ENCODE measurements at regions not wholly inside any gene's neighbourhood (a gene's known extent, or its start where the extent isn't known, plus 50 kb on each side); places are given as distances from the start of the nearest gene placed in this dataset.

DNA sequence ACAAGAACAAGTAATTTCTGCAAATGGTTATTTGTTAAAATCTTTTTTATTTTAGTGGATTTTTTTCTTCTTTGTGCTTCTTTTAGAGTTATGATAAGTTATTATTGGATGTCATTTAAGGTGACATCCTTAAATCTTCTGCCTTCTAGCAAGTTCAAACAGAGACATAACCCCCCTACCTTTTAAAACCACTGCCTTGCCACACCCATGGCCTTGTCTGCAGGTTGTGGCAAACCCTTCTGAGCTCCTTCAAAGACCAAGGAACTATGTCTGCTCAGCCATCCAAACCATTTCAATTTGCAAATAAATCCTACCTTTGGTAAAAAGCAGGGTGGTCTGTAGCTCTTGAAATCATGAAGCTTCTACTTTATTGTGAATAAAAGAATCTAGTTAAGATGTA, 241.6 kb downstream of the FAM76B start:
- Histone ChIP-seq H3K27ac (ENCODE audit: low read length) (no peak overlapping the region), H4K20me1 (ENCODE audit: insufficient read depth, low read depth, low read length) (no peaks in the 10 kb centered on the region), H3K9me3 (ENCODE audit: low read length) (no peaks in the 10 kb centered on the region), H3K4me3 (ENCODE audit: low read length) (no peak overlapping the region), H3K4me1 (ENCODE audit: low read length) (no peaks in the 10 kb centered on the region), H3K4me2 (ENCODE audit: low read depth, low read length, poor library complexity, severe bottlenecking) (no peak overlapping the region), H3K9ac (ENCODE audit: low read length) (no peak overlapping the region), H3K27me3 (ENCODE audit: low read length) (no peaks in the 10 kb centered on the region), H2AFZ (ENCODE audit: low read length) (no peak overlapping the region), H3K79me2 (ENCODE audit: low read length) (no peaks in the 10 kb centered on the region), H3K9me2 (replicated peaks; ENCODE audit: insufficient read depth, low read length) (no peaks in the 10 kb centered on the region), H3K36me3 (ENCODE audit: insufficient read depth, low read length) (no peaks in the 10 kb centered on the region)
- DNase-seq = no peak

DNA sequence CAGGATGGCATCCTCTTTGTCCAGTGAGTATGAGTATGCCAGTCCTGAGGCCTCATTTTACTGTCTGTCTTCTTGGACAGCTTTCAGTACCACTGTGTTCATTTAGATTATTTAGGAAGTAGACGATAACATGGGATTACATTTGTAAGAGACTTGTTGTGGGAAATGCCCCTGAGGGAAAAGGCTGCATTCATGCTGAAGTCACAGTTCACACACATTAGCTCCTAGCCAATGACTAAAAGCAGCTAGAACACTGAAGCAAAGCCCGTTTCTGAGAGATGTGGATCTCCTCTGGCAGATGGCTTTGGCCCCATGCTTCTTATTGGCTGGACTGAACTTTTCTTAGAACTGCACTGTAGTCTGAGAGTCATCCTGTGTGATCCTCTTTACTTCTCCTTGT, 242.4 kb downstream of the FAM76B start:
- no peaks in the 10 kb centered on the region for H3K79me2 ChIP-seq (ENCODE audit: low read length)
- no peak overlapping the region for H3K4me2 ChIP-seq (ENCODE audit: low read depth, low read length, poor library complexity, severe bottlenecking)
- no peaks in the 10 kb centered on the region for H3K4me1 ChIP-seq (ENCODE audit: low read length)
- H4K20me1 ChIP-seq (ENCODE audit: insufficient read depth, low read depth, low read length) = no peaks in the 10 kb centered on the region
- H2AFZ ChIP-seq (ENCODE audit: low read length) = no peak overlapping the region
- H3K9ac ChIP-seq (ENCODE audit: low read length) = no peak overlapping the region
- DNase-seq = no peak
- H3K4me3 ChIP-seq (ENCODE audit: low read length) = no peak overlapping the region
- H3K36me3 ChIP-seq (ENCODE audit: insufficient read depth, low read length) = no peaks in the 10 kb centered on the region
- no peak overlapping the region for H3K27ac ChIP-seq (ENCODE audit: low read length)
- no peaks in the 10 kb centered on the region for H3K9me3 ChIP-seq (ENCODE audit: low read length)
- no peaks in the 10 kb centered on the region for H3K27me3 ChIP-seq (ENCODE audit: low read length)
- no peaks in the 10 kb centered on the region for H3K9me2 ChIP-seq (replicated peaks; ENCODE audit: insufficient read depth, low read length)

DNA sequence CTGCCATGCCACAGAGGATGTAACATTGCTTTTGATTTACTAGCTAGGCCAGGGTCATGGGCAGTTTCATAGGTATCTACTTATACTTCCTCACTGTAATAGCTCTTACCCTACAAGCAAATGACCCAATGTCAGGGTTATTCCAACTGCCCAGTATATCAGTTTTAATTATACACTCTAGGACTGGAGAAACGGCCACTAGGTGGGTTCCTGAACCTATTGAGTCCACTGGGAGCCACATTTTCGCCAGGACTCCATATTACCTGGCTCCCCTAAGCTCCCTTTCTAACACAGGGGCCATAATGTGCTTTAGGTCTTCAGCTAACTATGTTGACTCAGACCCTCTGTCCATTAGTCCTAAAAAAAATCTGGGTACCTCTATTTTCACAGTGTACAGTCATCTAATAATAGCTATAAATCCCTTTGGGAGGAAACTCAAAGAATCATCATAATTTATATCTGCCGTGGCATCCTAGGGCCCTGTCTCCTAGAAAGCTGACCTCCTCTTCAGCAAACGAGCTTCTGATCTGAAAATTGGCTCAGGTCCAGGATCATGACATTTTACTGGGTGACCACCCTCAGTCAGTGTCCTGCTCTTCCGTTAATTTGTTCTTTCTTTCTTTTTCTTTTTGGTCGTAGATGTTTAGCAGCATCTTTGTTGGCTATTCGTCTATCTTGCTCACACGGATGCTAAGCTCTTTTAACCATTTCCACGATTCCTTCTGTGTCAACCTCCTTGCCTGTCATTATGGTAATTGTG, 244.3 kb downstream of the FAM76B start:
- H3K9me3 ChIP-seq (ENCODE audit: low read length) = no peaks in the 10 kb centered on the region
- H3K79me2 ChIP-seq (ENCODE audit: low read length) = no peaks in the 10 kb centered on the region
- H3K27ac ChIP-seq (ENCODE audit: low read length) = no peak overlapping the region
- no peak overlapping the region for H3K4me2 ChIP-seq (ENCODE audit: low read depth, low read length, poor library complexity, severe bottlenecking)
- H3K4me1 ChIP-seq (ENCODE audit: low read length) = no peaks in the 10 kb centered on the region
- H3K27me3 ChIP-seq (ENCODE audit: low read length) = no peaks in the 10 kb centered on the region
- H4K20me1 ChIP-seq (ENCODE audit: insufficient read depth, low read depth, low read length) = no peaks in the 10 kb centered on the region
- no peaks in the 10 kb centered on the region for H3K9me2 ChIP-seq (replicated peaks; ENCODE audit: insufficient read depth, low read length)
- no peak overlapping the region for H3K9ac ChIP-seq (ENCODE audit: low read length)
- peak; percentile 58 for DNase-seq
- no peak overlapping the region for H3K4me3 ChIP-seq (ENCODE audit: low read length)
- no peaks in the 10 kb centered on the region for H3K36me3 ChIP-seq (ENCODE audit: insufficient read depth, low read length)
- H2AFZ ChIP-seq (ENCODE audit: low read length) = no peak overlapping the region

DNA sequence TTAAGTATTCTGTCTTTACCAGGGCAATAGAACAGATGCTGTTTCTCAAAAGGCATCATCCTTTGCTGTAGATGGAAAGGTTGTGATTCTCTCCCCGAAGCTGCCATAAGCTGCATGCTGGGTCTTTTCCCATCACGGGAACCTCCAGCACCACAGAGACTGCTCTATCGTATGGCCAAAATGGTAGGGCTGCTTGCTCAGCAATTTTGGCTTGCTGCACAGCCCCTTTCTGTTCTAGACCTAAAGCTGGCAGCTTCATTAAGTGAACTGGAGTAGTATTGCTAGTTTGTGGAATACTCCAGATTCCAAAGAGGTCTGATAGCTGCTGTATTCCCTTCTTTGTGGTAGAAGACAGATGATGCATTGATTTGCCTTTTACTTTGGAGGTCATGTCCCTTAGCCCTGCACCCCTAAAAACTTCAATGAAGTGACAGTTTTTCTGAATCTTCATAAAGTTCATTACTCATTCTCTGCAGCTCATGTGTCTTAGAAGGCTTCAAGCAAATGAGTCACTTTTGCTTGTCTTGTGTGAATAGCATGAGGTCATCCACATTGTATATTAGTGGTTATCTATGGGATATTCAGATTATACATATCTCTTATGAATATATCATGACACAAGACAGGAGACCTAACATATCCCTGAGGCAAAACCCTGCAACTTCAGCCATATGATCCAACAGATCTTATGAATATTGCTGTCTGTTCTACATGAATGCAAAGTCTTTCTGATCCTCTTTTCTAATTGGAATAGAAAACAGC, 245.3 kb downstream of the FAM76B start:
- H3K4me2 ChIP-seq (ENCODE audit: low read depth, low read length, poor library complexity, severe bottlenecking) = no peak overlapping the region
- H3K79me2 ChIP-seq (ENCODE audit: low read length) = no peaks in the 10 kb centered on the region
- no peak overlapping the region for H3K27ac ChIP-seq (ENCODE audit: low read length)
- no peak for DNase-seq
- H3K9me2 ChIP-seq (replicated peaks; ENCODE audit: insufficient read depth, low read length) = no peaks in the 10 kb centered on the region
- no peaks in the 10 kb centered on the region for H3K36me3 ChIP-seq (ENCODE audit: insufficient read depth, low read length)
- no peaks in the 10 kb centered on the region for H4K20me1 ChIP-seq (ENCODE audit: insufficient read depth, low read depth, low read length)
- H3K9me3 ChIP-seq (ENCODE audit: low read length) = no peaks in the 10 kb centered on the region
- H3K9ac ChIP-seq (ENCODE audit: low read length) = no peak overlapping the region
- H3K4me3 ChIP-seq (ENCODE audit: low read length) = no peak overlapping the region
- no peaks in the 10 kb centered on the region for H3K27me3 ChIP-seq (ENCODE audit: low read length)
- H2AFZ ChIP-seq (ENCODE audit: low read length) = no peak overlapping the region
- no peaks in the 10 kb centered on the region for H3K4me1 ChIP-seq (ENCODE audit: low read length)

DNA sequence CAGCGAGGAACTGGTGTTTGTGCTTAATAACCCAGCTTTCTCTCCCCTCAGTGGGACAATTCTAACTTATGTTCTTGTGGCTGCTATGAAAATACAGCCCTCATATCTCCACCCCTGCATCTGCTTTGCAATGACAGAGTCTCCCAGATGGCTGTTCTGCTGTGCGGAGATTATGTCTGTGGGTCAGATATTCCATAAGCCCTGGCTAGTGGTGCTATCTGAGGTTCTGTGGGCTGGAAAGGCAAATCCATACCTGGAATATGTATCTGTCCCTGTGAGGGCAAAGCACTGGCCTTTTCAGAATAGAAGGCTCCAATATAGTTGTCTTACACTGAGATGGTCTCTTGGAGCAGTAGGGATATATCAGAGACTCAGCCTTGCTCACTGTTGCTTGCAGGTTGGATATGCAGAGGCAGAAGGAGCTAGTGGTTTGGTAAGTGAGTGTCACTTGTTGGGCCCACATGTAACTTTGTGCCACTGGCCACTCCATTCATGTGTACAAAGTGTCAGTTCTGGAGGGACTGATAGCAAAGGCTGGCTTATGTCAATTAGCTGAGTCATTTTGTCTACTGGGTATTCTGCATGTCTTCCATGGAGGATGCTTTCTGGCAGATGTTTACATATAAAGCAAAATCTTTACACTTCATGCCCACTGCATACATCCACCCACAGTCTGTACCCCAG, 246.6 kb downstream of the FAM76B start:
- H3K4me1 ChIP-seq (ENCODE audit: low read length) = no peaks in the 10 kb centered on the region
- no peak overlapping the region for H3K4me2 ChIP-seq (ENCODE audit: low read depth, low read length, poor library complexity, severe bottlenecking)
- H3K9me3 ChIP-seq (ENCODE audit: low read length) = no peaks in the 10 kb centered on the region
- no peak overlapping the region for H3K4me3 ChIP-seq (ENCODE audit: low read length)
- H3K27ac ChIP-seq (ENCODE audit: low read length) = no peak overlapping the region
- H3K79me2 ChIP-seq (ENCODE audit: low read length) = no peaks in the 10 kb centered on the region
- H3K27me3 ChIP-seq (ENCODE audit: low read length) = no peaks in the 10 kb centered on the region
- H3K9me2 ChIP-seq (replicated peaks; ENCODE audit: insufficient read depth, low read length) = no peaks in the 10 kb centered on the region
- no peak overlapping the region for H2AFZ ChIP-seq (ENCODE audit: low read length)
- no peaks in the 10 kb centered on the region for H3K36me3 ChIP-seq (ENCODE audit: insufficient read depth, low read length)
- H3K9ac ChIP-seq (ENCODE audit: low read length) = no peak overlapping the region
- DNase-seq = no peak
- no peaks in the 10 kb centered on the region for H4K20me1 ChIP-seq (ENCODE audit: insufficient read depth, low read depth, low read length)

DNA sequence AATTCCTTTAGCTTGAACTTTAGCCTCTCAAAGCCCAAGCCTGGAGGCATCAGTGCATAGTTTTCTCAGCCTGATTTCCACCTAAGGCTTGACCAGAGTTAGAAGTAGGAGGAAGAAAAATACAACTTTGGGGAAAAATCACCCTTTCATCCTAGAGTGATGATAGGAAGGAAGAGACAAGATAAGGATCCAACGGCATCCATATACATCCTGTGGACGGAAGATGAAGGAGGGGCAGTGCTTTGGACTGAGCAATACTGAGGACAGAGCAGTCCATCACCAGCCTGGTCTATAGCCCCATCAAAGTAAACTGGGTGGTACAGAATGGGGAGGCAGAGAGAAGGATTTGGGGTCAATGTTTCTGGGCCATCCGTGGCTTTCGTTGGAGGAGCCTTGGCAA, 247.9 kb downstream of the FAM76B start:
- Histone ChIP-seq H2AFZ (ENCODE audit: low read length) (no peak overlapping the region), H3K27ac (ENCODE audit: low read length) (no peak overlapping the region), H3K9me2 (replicated peaks; ENCODE audit: insufficient read depth, low read length) (no peaks in the 10 kb centered on the region), H3K4me1 (ENCODE audit: low read length) (no peaks in the 10 kb centered on the region), H3K79me2 (ENCODE audit: low read length) (no peaks in the 10 kb centered on the region), H3K9me3 (ENCODE audit: low read length) (no peaks in the 10 kb centered on the region), H3K27me3 (ENCODE audit: low read length) (no peaks in the 10 kb centered on the region), H3K9ac (ENCODE audit: low read length) (no peak overlapping the region), H3K36me3 (ENCODE audit: insufficient read depth, low read length) (no peaks in the 10 kb centered on the region), H3K4me2 (ENCODE audit: low read depth, low read length, poor library complexity, severe bottlenecking) (no peak overlapping the region), H4K20me1 (ENCODE audit: insufficient read depth, low read depth, low read length) (no peaks in the 10 kb centered on the region), H3K4me3 (ENCODE audit: low read length) (no peak overlapping the region)
- DNase-seq = no peak

DNA sequence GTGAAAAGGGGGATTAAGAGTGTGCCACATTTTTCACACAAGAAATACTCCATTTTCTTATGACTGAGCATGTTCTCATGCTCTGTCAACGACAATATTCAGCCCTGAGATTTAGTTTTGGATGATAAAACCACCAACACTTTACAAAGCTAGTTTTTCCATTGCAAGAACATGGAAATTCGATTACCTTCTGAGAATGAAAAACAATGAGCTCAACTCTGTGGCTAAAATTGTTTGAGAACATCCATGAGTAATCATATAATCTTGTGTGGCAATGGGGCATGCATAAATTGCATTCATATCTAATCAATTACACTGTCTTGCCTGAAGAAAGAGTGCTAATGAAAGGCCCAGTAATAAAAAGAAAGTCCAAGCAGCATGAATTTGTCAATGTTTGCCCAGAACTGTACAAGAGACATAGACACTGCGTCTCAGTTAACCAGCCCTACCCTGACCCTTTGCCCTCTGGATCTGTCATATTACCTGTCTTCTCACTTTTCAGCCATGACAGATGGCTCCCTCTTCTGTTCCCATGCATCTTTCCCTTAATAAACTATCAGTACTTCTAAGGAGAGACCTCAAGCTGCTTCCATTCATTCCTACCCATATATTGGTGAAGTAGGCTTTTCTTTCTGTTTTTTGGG, 253.4 kb downstream of the FAM76B start:
- Histone ChIP-seq H3K4me1 (ENCODE audit: low read length) (no peaks in the 10 kb centered on the region), H3K27me3 (ENCODE audit: low read length) (no peaks in the 10 kb centered on the region), H2AFZ (ENCODE audit: low read length) (no peak overlapping the region), H3K36me3 (ENCODE audit: insufficient read depth, low read length) (no peaks in the 10 kb centered on the region), H3K9me3 (ENCODE audit: low read length) (no peaks in the 10 kb centered on the region), H3K9me2 (replicated peaks; ENCODE audit: insufficient read depth, low read length) (peaks cover 5% of the 10 kb centered on the region; the same call in 1 of the 2 replicates), H4K20me1 (ENCODE audit: insufficient read depth, low read depth, low read length) (no peaks in the 10 kb centered on the region), H3K79me2 (ENCODE audit: low read length) (no peaks in the 10 kb centered on the region), H3K4me3 (ENCODE audit: low read length) (no peak overlapping the region), H3K9ac (ENCODE audit: low read length) (no peak overlapping the region), H3K27ac (ENCODE audit: low read length) (no peak overlapping the region), H3K4me2 (ENCODE audit: low read depth, low read length, poor library complexity, severe bottlenecking) (no peak overlapping the region)
- DNase-seq = no peak

DNA sequence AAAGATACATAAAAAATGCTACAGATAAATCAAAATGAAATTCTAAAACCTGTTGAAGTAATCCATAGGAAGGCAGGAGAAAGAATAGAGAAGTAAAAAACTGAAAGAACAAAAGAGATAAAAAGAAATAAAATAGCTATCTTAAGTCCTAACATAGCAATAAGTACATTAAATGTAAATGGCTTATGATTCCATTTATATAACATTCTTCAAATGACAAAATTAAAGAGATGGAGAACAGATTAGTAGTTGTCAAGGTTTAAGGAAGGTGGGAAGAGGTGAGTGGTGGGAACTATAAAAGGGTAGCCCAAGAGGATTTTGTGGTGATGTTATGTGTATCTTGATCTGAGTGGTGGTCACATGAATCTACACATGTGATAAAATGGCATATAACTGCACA, 254.8 kb downstream of the FAM76B start:
- no peak overlapping the region for H3K4me3 ChIP-seq (ENCODE audit: low read length)
- no peak for DNase-seq
- H3K36me3 ChIP-seq (ENCODE audit: insufficient read depth, low read length) = no peaks in the 10 kb centered on the region
- peaks cover 5% of the 10 kb centered on the region; the same call in 1 of the 2 replicates for H3K9me2 ChIP-seq (replicated peaks; ENCODE audit: insufficient read depth, low read length)
- H3K4me1 ChIP-seq (ENCODE audit: low read length) = no peaks in the 10 kb centered on the region
- H3K79me2 ChIP-seq (ENCODE audit: low read length) = no peaks in the 10 kb centered on the region
- no peak overlapping the region for H3K4me2 ChIP-seq (ENCODE audit: low read depth, low read length, poor library complexity, severe bottlenecking)
- no peak overlapping the region for H3K27ac ChIP-seq (ENCODE audit: low read length)
- H4K20me1 ChIP-seq (ENCODE audit: insufficient read depth, low read depth, low read length) = no peaks in the 10 kb centered on the region
- no peak overlapping the region for H2AFZ ChIP-seq (ENCODE audit: low read length)
- no peaks in the 10 kb centered on the region for H3K27me3 ChIP-seq (ENCODE audit: low read length)
- H3K9me3 ChIP-seq (ENCODE audit: low read length) = no peaks in the 10 kb centered on the region
- no peak overlapping the region for H3K9ac ChIP-seq (ENCODE audit: low read length)
